HepG2 (cell line): ENCODE measurements at regions not wholly inside any gene's neighbourhood (a gene's known extent, or its start where the extent isn't known, plus 50 kb on each side); places are given as distances from the start of the nearest gene placed in this dataset.

Experiments
- HNRNPK ChIP-seq: fragments of 200-400 bp; formaldehyde crosslinking; IDR thresholded peaks from 2 replicates; pipeline ENCODE4 v1.6.1; 2018; ENCODE audit warnings: low read length, low read depth, moderate library complexity, mild to moderate bottlenecking; ENCODE audit not compliant: poor library complexity, severe bottlenecking
- MEIS2 ChIP-seq: sonication (generic); formaldehyde crosslinking; IDR thresholded peaks from 2 replicates; pipeline ENCODE4 v1.9.0; 2021; ENCODE audit warnings: mild to moderate bottlenecking, missing genetic modification reagents
- NCOR1 ChIP-seq: fragments of 200-600 bp; sonication (generic); IDR thresholded peaks from 2 replicates; pipeline ENCODE4 v1.7.0; 2017; ENCODE audit warnings: antibody characterized with exemption, low read length, borderline replicate concordance
- SOX13 ChIP-seq, 3 experiments: fragments of 450-650 bp in 1 of 3; sonication (generic) in 1 of 3; formaldehyde crosslinking in 1 of 3; IDR thresholded peaks in 2 of 3; conservative IDR thresholded peaks in 1 of 3; 2 replicates each; pipeline versions ENCODE4 v1.5.0 to v1.6.1; 2016 to 2020; ENCODE audit warnings: antibody characterized with exemption in 1 of 3, mild to moderate bottlenecking in 1 of 3, missing compliant biosample characterization in 1 of 3, missing genetic modification reagents in 1 of 3, moderate library complexity in 1 of 3
- ZBTB26 ChIP-seq: IDR thresholded peaks from 2 replicates; pipeline ENCODE4 v1.6.1; 2016; ENCODE audit warnings: missing compliant biosample characterization, missing genetic modification reagents, borderline replicate concordance
- ZBTB38 ChIP-seq: sonication (generic); formaldehyde crosslinking; IDR thresholded peaks from 2 replicates; pipeline ENCODE4 v1.5.1; 2020; ENCODE audit warnings: mild to moderate bottlenecking, missing genetic modification reagents
- ZFYVE20 ChIP-seq: sonication (generic); formaldehyde crosslinking; IDR thresholded peaks from 2 replicates; pipeline ENCODE4 v1.8.0; 2023; ENCODE audit warnings: low read depth, mild to moderate bottlenecking, moderate library complexity, missing genetic modification reagents, borderline replicate concordance
- ZNF710 ChIP-seq: sonication (generic); formaldehyde crosslinking; IDR thresholded peaks from 2 replicates; pipeline ENCODE4 v1.5.0; 2020; ENCODE audit warnings: mild to moderate bottlenecking, missing genetic modification reagents, borderline replicate concordance
- ZNF841 ChIP-seq: sonication (generic); formaldehyde crosslinking; IDR thresholded peaks from 2 replicates; pipeline ENCODE4 v1.8.1; 2023; ENCODE audit warnings: missing genetic modification reagents, borderline replicate concordance
- TF ChIP-seq, protein P1 (sequence below): sonication (generic); formaldehyde crosslinking; IDR thresholded peaks from 2 replicates; pipeline ENCODE4 v1.4.0; 2020; ENCODE audit warnings: missing genetic modification reagents
- TF ChIP-seq, protein P2 (sequence below), 2 experiments: sonication (generic) in 1 of 2; formaldehyde crosslinking in 1 of 2; IDR thresholded peaks; 2 replicates each; pipeline versions ENCODE4 v1.4.0 to v1.6.1; 2016 to 2020; ENCODE audit warnings: borderline replicate concordance in 1 of 2, low read depth in 1 of 2, mild to moderate bottlenecking in 1 of 2, missing genetic modification reagents in 1 of 2

DNA sequence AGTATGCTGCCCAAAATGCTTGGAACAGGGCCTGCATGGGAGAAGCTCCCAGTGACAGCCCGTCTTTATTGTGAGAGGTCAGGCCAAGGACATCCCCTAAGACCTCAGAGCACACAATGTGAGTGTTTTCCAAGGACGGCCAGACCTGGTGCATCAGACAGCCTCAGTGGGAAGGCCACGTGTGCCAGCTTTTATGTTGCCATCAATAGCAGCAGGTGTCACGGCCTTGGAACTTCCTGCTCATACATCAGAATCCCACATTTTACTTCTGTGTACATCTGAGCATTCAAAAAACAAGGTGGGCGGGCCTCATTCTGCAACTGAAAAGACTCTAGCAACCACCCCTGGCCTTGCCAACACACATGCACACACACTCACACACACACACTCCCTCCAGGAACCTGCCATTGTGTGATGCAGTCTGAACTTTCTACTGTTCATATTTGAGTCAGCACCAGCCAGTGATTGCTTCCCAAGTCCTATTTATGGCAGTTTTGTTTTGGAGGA is 753.1 kb upstream of the TBX3 start (continued):
- TF ChIP-seq, protein P1, sequence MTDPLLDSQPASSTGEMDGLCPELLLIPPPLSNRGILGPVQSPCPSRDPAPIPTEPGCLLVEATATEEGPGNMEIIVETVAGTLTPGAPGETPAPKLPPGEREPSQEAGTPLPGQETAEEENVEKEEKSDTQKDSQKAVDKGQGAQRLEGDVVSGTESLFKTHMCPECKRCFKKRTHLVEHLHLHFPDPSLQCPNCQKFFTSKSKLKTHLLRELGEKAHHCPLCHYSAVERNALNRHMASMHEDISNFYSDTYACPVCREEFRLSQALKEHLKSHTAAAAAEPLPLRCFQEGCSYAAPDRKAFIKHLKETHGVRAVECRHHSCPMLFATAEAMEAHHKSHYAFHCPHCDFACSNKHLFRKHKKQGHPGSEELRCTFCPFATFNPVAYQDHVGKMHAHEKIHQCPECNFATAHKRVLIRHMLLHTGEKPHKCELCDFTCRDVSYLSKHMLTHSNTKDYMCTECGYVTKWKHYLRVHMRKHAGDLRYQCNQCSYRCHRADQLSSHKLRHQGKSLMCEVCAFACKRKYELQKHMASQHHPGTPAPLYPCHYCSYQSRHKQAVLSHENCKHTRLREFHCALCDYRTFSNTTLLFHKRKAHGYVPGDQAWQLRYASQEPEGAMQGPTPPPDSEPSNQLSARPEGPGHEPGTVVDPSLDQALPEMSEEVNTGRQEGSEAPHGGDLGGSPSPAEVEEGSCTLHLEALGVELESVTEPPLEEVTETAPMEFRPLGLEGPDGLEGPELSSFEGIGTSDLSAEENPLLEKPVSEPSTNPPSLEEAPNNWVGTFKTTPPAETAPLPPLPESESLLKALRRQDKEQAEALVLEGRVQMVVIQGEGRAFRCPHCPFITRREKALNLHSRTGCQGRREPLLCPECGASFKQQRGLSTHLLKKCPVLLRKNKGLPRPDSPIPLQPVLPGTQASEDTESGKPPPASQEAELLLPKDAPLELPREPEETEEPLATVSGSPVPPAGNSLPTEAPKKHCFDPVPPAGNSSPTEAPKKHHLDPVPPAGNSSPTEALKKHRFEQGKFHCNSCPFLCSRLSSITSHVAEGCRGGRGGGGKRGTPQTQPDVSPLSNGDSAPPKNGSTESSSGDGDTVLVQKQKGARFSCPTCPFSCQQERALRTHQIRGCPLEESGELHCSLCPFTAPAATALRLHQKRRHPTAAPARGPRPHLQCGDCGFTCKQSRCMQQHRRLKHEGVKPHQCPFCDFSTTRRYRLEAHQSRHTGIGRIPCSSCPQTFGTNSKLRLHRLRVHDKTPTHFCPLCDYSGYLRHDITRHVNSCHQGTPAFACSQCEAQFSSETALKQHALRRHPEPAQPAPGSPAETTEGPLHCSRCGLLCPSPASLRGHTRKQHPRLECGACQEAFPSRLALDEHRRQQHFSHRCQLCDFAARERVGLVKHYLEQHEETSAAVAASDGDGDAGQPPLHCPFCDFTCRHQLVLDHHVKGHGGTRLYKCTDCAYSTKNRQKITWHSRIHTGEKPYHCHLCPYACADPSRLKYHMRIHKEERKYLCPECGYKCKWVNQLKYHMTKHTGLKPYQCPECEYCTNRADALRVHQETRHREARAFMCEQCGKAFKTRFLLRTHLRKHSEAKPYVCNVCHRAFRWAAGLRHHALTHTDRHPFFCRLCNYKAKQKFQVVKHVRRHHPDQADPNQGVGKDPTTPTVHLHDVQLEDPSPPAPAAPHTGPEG (CRISPR knock-in tag), result peak; percentile 74
- TF ChIP-seq SOX13 (IDR thresholded peaks at IDR 0.05), result peak; percentile 12; the same call in 1 of the 2 replicates
- TF ChIP-seq SOX13 (CRISPR knock-in tag; conservative IDR thresholded peaks at IDR 0.05 in 1 of 2, IDR thresholded peaks at IDR 0.05 in 1 of 2), result peak in 1 of 2 experiments; percentile 86; a peak in 2 of 4 replicates
- peak; percentile 21; the same call in 1 of the 2 replicates for TF ChIP-seq ZNF710 (CRISPR knock-in tag)
- no peak for TF ChIP-seq HNRNPK
- TF ChIP-seq ZNF841 (CRISPR knock-in tag), result no peak
- peak; percentile 89 for TF ChIP-seq ZBTB38 (CRISPR knock-in tag)
- TF ChIP-seq MEIS2 (CRISPR knock-in tag), result 0 out of 2 replicates have a peak, but pooled peaks have one; percentile 71
- peak; percentile 26; the same call in 1 of the 2 replicates for TF ChIP-seq NCOR1
- TF ChIP-seq ZBTB26, result 0 out of 2 replicates have a peak, but pooled peaks have one; percentile 18
- no peak for TF ChIP-seq ZFYVE20 (CRISPR knock-in tag)
- TF ChIP-seq, protein P2, sequence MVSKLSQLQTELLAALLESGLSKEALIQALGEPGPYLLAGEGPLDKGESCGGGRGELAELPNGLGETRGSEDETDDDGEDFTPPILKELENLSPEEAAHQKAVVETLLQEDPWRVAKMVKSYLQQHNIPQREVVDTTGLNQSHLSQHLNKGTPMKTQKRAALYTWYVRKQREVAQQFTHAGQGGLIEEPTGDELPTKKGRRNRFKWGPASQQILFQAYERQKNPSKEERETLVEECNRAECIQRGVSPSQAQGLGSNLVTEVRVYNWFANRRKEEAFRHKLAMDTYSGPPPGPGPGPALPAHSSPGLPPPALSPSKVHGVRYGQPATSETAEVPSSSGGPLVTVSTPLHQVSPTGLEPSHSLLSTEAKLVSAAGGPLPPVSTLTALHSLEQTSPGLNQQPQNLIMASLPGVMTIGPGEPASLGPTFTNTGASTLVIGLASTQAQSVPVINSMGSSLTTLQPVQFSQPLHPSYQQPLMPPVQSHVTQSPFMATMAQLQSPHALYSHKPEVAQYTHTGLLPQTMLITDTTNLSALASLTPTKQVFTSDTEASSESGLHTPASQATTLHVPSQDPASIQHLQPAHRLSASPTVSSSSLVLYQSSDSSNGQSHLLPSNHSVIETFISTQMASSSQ (IDR thresholded peaks at IDR 0.05; ENCODE audit: low read depth), result no peak
- TF ChIP-seq, protein P2 (CRISPR knock-in tag; IDR thresholded peaks at IDR 0.05; ENCODE audit: borderline replicate concordance), result peak; percentile 59; the same call in 1 of the 2 replicates
